GM23338 (cell line): ENCODE measurements at regions not wholly inside any gene's neighbourhood (a gene's known extent, or its start where the extent isn't known, plus 50 kb on each side); places are given as distances from the start of the nearest gene placed in this dataset.

ENCODE experiments used
- ATAC-seq: fragments of 200-7000 bp; cut with Tn5 transposase; 3 replicates; pipeline ENCODE4 v1.9.1; 2020
- DNase-seq: peaks from one replicate; pipeline ENCODE4 v3.0.0-alpha.2; 2015; ENCODE audit warnings: low spot score
- H2AFZ ChIP-seq: fragments of 200-600 bp; sonication (generic); 2 replicates; pipeline ENCODE4 v1.8.0; 2016; ENCODE audit warnings: antibody characterized with exemption, mild to moderate bottlenecking, moderate library complexity
- H3F3A ChIP-seq: fragments of 200-600 bp; sonication (generic); replicated peaks from 2 replicates; pipeline ENCODE4 v1.8.0; 2017; ENCODE audit warnings: antibody characterized with exemption, mixed run types, low read depth
- H3K27ac ChIP-seq: fragments of 200-600 bp; sonication (generic); 2 replicates; pipeline ENCODE4 v1.6.1; 2016; ENCODE audit warnings: low read depth
- H3K27me3 ChIP-seq: fragments of 200-600 bp; sonication (generic); 2 replicates; pipeline ENCODE4 v1.8.0; 2016; ENCODE audit warnings: mild to moderate bottlenecking, mixed run types, moderate library complexity; ENCODE audit not compliant: insufficient read depth
- H3K36me3 ChIP-seq: fragments of 200-600 bp; sonication (generic); 2 replicates; pipeline ENCODE4 v1.8.0; 2016; ENCODE audit warnings: mild to moderate bottlenecking; ENCODE audit not compliant: insufficient read depth
- H3K4me1 ChIP-seq: fragments of 200-600 bp; sonication (generic); 2 replicates; pipeline ENCODE4 v1.8.0; 2016; ENCODE audit warnings: mild to moderate bottlenecking, moderate library complexity; ENCODE audit not compliant: insufficient read depth
- H3K4me2 ChIP-seq: fragments of 200-600 bp; sonication (generic); 2 replicates; pipeline ENCODE4 v1.7.1; 2017; ENCODE audit warnings: mixed run types
- H3K4me3 ChIP-seq: fragments of 200-600 bp; sonication (generic); 2 replicates; pipeline ENCODE4 v1.6.1; 2016; ENCODE audit warnings: mixed run types
- H3K79me2 ChIP-seq: fragments of 200-600 bp; sonication (generic); replicated peaks from 2 replicates; pipeline ENCODE4 v1.8.0; 2017; ENCODE audit warnings: mild to moderate bottlenecking; ENCODE audit not compliant: insufficient read depth
- H3K9me2 ChIP-seq: fragments of 200-600 bp; sonication (generic); 2 replicates; pipeline ENCODE4 v1.8.0; 2017; ENCODE audit not compliant: insufficient read depth
- H4K20me1 ChIP-seq: fragments of 200-600 bp; sonication (generic); replicated peaks from 2 replicates; pipeline ENCODE4 v1.8.0; 2017; ENCODE audit warnings: mild to moderate bottlenecking; ENCODE audit not compliant: insufficient read depth
- H3K27ac Mint-ChIP-seq: 2 replicates; pipeline ENCODE4 v1.8.0; 2020; ENCODE audit warnings: inconsistent platforms, mild to moderate bottlenecking, moderate library complexity, mixed read lengths
- H3K27me3 Mint-ChIP-seq: 3 replicates; pipeline ENCODE4 v1.8.0; 2022; ENCODE audit warnings: low read depth, mild to moderate bottlenecking, moderate library complexity, mixed read lengths, inconsistent platforms; ENCODE audit not compliant: insufficient read depth, poor library complexity
- H3K36me3 Mint-ChIP-seq: 3 replicates; pipeline ENCODE4 v1.8.0; 2021; ENCODE audit warnings: low read depth, mild to moderate bottlenecking, inconsistent platforms, moderate library complexity, mixed read lengths
- H3K4me1 Mint-ChIP-seq: 3 replicates; pipeline ENCODE4 v1.8.0; 2020; ENCODE audit warnings: mild to moderate bottlenecking, inconsistent platforms, mixed read lengths
- H3K4me3 Mint-ChIP-seq: 3 replicates; pipeline ENCODE4 v1.8.0; 2021; ENCODE audit warnings: moderate library complexity, mild to moderate bottlenecking, inconsistent platforms, mixed read lengths
- H3K9me3 Mint-ChIP-seq: 3 replicates; pipeline ENCODE4 v1.8.0; 2020; ENCODE audit warnings: moderate library complexity, mild to moderate bottlenecking, inconsistent platforms, mixed read lengths
- EZH2 ChIP-seq: fragments of 200-600 bp; sonication (generic); IDR thresholded peaks from one replicate; pipeline ENCODE4 v1.8.0; 2017; ENCODE audit warnings: antibody characterized with exemption, mild to moderate bottlenecking, low read depth; ENCODE audit not compliant: unreplicated experiment
- EZH2phosphoT487 ChIP-seq: fragments of 200-600 bp; sonication (generic); IDR thresholded peaks from one replicate; pipeline ENCODE4 v1.8.1; 2018; ENCODE audit warnings: antibody characterized with exemption; ENCODE audit not compliant: unreplicated experiment
- POLR2AphosphoS5 ChIP-seq: IDR thresholded peaks from 2 replicates; pipeline ENCODE4 v1.6.1; 2016; ENCODE audit warnings: antibody characterized with exemption, low read depth
- STAT1 ChIP-seq: IDR thresholded peaks from one replicate; pipeline ENCODE4 v1.6.1; 2016; ENCODE audit warnings: antibody characterized with exemption; ENCODE audit not compliant: unreplicated experiment
- ZNF331 ChIP-seq: fragments of 250-450 bp; sonication (Bioruptor Pico); IDR thresholded peaks from 2 replicates; pipeline ENCODE4 v1.5.0; 2020; ENCODE audit warnings: low read depth, mild to moderate bottlenecking, moderate library complexity
- TF ChIP-seq, protein P1 (sequence below): IDR thresholded peaks from 2 replicates; pipeline ENCODE4 v1.6.1; 2016; ENCODE audit warnings: antibody characterized with exemption
- TF ChIP-seq, protein P2 (sequence below), 2 experiments: fragments of 200-600 bp in 1 of 2; sonication (generic) in 1 of 2; conservative IDR thresholded peaks; 2 replicates each; pipeline versions ENCODE4 v1.5.1 to v1.6.1; 2016 to 2017; ENCODE audit warnings: antibody characterized with exemption in 2 of 2, low read depth in 2 of 2, mild to moderate bottlenecking in 2 of 2, moderate library complexity in 1 of 2
- TF ChIP-seq, protein P3 (sequence below): fragments of 250-450 bp; sonication (Bioruptor Pico); IDR thresholded peaks from 2 replicates; pipeline ENCODE4 v1.5.0; 2020; ENCODE audit warnings: mild to moderate bottlenecking, moderate library complexity
- TF ChIP-seq, protein P4 (sequence below): IDR thresholded peaks from one replicate; pipeline ENCODE4 v1.6.1; 2018; ENCODE audit warnings: antibody characterized with exemption; ENCODE audit not compliant: unreplicated experiment

DNA sequence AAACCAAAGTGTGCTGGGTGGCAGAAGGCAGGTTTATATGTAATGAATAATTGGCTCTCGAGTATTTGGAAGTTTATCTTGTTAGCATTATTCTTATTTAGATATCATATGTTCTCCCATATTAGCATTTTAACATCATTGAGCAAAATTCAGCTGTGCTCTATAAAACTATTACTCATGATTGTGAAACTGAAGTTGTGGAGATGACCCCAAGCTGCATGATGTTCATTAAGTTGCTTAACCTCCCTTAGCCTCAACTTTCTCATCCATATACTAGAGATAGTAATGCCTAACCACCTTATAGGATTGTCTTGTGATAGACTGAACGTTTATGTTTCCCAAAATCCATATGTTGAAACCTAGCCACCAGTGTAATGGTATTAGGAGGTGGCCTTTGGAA lies 346.3 kb downstream of the SATB2 start:
- Mint-ChIP-seq H3K27me3 (no peaks in the 10 kb centered on the region), H3K36me3 (no peaks in the 10 kb centered on the region), H3K4me1 (peaks cover 6% of the 10 kb centered on the region; the same call in 2 of the 3 replicates), H3K4me3 (no peak overlapping the region), H3K27ac (no peak overlapping the region), H3K9me3 (no peaks in the 10 kb centered on the region)
- H3K4me1 ChIP-seq: no peaks in the 10 kb centered on the region
- no peak overlapping the region for H3K4me3 ChIP-seq
- H3K27me3 ChIP-seq: no peaks in the 10 kb centered on the region
- peaks cover 5% of the 10 kb centered on the region; the same call in 1 of the 2 replicates for H3K9me2 ChIP-seq
- no peaks in the 10 kb centered on the region for H4K20me1 ChIP-seq
- ATAC-seq: no peak
- no peaks in the 10 kb centered on the region for H3K79me2 ChIP-seq
- TF ChIP-seq, protein P1, sequence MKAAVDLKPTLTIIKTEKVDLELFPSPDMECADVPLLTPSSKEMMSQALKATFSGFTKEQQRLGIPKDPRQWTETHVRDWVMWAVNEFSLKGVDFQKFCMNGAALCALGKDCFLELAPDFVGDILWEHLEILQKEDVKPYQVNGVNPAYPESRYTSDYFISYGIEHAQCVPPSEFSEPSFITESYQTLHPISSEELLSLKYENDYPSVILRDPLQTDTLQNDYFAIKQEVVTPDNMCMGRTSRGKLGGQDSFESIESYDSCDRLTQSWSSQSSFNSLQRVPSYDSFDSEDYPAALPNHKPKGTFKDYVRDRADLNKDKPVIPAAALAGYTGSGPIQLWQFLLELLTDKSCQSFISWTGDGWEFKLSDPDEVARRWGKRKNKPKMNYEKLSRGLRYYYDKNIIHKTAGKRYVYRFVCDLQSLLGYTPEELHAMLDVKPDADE: no peak
- TF ChIP-seq EZH2phosphoT487 (no peak), EZH2 (no peak), STAT1 (no peak), POLR2AphosphoS5 (no peak), ZNF331 (no peak)
- TF ChIP-seq, protein P2, sequence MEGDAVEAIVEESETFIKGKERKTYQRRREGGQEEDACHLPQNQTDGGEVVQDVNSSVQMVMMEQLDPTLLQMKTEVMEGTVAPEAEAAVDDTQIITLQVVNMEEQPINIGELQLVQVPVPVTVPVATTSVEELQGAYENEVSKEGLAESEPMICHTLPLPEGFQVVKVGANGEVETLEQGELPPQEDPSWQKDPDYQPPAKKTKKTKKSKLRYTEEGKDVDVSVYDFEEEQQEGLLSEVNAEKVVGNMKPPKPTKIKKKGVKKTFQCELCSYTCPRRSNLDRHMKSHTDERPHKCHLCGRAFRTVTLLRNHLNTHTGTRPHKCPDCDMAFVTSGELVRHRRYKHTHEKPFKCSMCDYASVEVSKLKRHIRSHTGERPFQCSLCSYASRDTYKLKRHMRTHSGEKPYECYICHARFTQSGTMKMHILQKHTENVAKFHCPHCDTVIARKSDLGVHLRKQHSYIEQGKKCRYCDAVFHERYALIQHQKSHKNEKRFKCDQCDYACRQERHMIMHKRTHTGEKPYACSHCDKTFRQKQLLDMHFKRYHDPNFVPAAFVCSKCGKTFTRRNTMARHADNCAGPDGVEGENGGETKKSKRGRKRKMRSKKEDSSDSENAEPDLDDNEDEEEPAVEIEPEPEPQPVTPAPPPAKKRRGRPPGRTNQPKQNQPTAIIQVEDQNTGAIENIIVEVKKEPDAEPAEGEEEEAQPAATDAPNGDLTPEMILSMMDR (conservative IDR thresholded peaks at IDR 0.05; ENCODE audit: low read depth in 2 of 2): no peak
- TF ChIP-seq, protein P3, sequence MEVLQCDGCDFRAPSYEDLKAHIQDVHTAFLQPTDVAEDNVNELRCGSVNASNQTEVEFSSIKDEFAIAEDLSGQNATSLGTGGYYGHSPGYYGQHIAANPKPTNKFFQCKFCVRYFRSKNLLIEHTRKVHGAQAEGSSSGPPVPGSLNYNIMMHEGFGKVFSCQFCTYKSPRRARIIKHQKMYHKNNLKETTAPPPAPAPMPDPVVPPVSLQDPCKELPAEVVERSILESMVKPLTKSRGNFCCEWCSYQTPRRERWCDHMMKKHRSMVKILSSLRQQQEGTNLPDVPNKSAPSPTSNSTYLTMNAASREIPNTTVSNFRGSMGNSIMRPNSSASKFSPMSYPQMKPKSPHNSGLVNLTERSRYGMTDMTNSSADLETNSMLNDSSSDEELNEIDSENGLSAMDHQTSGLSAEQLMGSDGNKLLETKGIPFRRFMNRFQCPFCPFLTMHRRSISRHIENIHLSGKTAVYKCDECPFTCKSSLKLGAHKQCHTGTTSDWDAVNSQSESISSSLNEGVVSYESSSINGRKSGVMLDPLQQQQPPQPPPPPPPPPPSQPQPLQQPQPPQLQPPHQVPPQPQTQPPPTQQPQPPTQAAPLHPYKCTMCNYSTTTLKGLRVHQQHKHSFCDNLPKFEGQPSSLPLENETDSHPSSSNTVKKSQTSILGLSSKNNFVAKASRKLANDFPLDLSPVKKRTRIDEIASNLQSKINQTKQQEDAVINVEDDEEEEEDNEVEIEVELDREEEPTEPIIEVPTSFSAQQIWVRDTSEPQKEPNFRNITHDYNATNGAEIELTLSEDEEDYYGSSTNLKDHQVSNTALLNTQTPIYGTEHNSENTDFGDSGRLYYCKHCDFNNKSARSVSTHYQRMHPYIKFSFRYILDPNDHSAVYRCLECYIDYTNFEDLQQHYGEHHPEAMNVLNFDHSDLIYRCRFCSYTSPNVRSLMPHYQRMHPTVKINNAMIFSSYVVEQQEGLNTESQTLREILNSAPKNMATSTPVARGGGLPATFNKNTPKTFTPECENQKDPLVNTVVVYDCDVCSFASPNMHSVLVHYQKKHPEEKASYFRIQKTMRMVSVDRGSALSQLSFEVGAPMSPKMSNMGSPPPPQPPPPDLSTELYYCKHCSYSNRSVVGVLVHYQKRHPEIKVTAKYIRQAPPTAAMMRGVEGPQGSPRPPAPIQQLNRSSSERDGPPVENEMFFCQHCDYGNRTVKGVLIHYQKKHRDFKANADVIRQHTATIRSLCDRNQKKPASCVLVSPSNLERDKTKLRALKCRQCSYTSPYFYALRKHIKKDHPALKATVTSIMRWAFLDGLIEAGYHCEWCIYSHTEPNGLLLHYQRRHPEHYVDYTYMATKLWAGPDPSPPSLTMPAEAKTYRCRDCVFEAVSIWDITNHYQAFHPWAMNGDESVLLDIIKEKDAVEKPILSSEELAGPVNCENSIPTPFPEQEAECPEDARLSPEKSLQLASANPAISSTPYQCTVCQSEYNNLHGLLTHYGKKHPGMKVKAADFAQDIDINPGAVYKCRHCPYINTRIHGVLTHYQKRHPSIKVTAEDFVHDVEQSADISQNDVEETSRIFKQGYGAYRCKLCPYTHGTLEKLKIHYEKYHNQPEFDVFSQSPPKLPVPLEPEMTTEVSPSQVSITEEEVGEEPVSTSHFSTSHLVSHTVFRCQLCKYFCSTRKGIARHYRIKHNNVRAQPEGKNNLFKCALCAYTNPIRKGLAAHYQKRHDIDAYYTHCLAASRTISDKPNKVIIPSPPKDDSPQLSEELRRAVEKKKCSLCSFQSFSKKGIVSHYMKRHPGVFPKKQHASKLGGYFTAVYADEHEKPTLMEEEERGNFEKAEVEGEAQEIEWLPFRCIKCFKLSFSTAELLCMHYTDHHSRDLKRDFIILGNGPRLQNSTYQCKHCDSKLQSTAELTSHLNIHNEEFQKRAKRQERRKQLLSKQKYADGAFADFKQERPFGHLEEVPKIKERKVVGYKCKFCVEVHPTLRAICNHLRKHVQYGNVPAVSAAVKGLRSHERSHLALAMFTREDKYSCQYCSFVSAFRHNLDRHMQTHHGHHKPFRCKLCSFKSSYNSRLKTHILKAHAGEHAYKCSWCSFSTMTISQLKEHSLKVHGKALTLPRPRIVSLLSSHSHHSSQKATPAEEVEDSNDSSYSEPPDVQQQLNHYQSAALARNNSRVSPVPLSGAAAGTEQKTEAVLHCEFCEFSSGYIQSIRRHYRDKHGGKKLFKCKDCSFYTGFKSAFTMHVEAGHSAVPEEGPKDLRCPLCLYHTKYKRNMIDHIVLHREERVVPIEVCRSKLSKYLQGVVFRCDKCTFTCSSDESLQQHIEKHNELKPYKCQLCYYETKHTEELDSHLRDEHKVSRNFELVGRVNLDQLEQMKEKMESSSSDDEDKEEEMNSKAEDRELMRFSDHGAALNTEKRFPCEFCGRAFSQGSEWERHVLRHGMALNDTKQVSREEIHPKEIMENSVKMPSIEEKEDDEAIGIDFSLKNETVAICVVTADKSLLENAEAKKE (CRISPR knock-in tag): no peak
- TF ChIP-seq, protein P4, sequence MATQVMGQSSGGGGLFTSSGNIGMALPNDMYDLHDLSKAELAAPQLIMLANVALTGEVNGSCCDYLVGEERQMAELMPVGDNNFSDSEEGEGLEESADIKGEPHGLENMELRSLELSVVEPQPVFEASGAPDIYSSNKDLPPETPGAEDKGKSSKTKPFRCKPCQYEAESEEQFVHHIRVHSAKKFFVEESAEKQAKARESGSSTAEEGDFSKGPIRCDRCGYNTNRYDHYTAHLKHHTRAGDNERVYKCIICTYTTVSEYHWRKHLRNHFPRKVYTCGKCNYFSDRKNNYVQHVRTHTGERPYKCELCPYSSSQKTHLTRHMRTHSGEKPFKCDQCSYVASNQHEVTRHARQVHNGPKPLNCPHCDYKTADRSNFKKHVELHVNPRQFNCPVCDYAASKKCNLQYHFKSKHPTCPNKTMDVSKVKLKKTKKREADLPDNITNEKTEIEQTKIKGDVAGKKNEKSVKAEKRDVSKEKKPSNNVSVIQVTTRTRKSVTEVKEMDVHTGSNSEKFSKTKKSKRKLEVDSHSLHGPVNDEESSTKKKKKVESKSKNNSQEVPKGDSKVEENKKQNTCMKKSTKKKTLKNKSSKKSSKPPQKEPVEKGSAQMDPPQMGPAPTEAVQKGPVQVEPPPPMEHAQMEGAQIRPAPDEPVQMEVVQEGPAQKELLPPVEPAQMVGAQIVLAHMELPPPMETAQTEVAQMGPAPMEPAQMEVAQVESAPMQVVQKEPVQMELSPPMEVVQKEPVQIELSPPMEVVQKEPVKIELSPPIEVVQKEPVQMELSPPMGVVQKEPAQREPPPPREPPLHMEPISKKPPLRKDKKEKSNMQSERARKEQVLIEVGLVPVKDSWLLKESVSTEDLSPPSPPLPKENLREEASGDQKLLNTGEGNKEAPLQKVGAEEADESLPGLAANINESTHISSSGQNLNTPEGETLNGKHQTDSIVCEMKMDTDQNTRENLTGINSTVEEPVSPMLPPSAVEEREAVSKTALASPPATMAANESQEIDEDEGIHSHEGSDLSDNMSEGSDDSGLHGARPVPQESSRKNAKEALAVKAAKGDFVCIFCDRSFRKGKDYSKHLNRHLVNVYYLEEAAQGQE: no peak
- H2AFZ ChIP-seq: no peak overlapping the region
- no peak overlapping the region for H3K4me2 ChIP-seq
- H3F3A ChIP-seq: no peaks in the 10 kb centered on the region
- H3K27ac ChIP-seq: no peak overlapping the region
- H3K36me3 ChIP-seq: no peaks in the 10 kb centered on the region
- DNase-seq: no peak
